Type B pancreatic cell (in vitro differentiated cells): ENCODE measurements at regions not wholly inside any gene's neighbourhood (a gene's known extent, or its start where the extent isn't known, plus 50 kb on each side); places are given as distances from the start of the nearest gene placed in this dataset.

ENCODE experiments used
- DNase-seq: peaks from one replicate; pipeline ENCODE4 v3.0.0; 2021; ENCODE audit warnings: mixed read lengths; ENCODE audit not compliant: unreplicated experiment; ENCODE audit errors: extremely low spot score
- H3K27ac Mint-ChIP-seq: 2 replicates; pipeline ENCODE4 v1.8.0; 2021; ENCODE audit warnings: mild to moderate bottlenecking, mixed read lengths
- H3K27me3 Mint-ChIP-seq: 2 replicates; pipeline ENCODE4 v1.8.0; 2021; ENCODE audit warnings: mixed read lengths
- H3K36me3 Mint-ChIP-seq: 2 replicates; pipeline ENCODE4 v1.8.0; 2021; ENCODE audit warnings: mixed read lengths
- H3K4me1 Mint-ChIP-seq: one replicate; pipeline ENCODE4 v1.8.0; 2021; ENCODE audit warnings: mixed read lengths; ENCODE audit not compliant: unreplicated experiment
- H3K4me3 Mint-ChIP-seq: 2 replicates; pipeline ENCODE4 v1.8.0; 2021; ENCODE audit warnings: mild to moderate bottlenecking, mixed read lengths
- H3K9me3 Mint-ChIP-seq: 2 replicates; pipeline ENCODE4 v1.8.0; 2021; ENCODE audit warnings: mixed read lengths
- TF ChIP-seq, protein P1 (sequence below): fragments of 200-600 bp; sonication (generic); conservative IDR thresholded peaks from 2 replicates; pipeline ENCODE4 v1.5.0; 2021; ENCODE audit warnings: antibody characterized with exemption, mild to moderate bottlenecking

DNA sequence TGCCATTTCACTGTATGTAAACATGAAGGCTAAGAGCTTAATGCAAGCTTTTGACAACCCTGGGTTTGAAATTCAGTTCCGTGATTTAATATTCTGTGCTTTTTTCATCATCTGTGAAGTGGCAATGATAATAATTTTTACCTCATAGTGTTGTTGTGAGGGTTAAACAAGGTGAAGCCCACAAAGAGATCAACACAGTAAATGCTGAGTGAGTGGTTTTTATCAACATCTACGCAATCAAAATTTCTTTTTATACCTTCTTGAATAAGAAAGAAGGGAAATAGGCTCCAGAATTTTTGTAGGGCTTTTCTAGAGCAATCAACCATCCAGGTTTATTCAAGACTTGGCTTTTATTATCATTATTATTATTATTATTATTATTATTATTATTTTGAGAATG lies 490.8 kb downstream of the SOX5 start:
- H3K4me1 Mint-ChIP-seq, result no peaks in the 10 kb centered on the region
- H3K4me3 Mint-ChIP-seq, result no peak overlapping the region
- no peaks in the 10 kb centered on the region for H3K27me3 Mint-ChIP-seq
- TF ChIP-seq, protein P1, sequence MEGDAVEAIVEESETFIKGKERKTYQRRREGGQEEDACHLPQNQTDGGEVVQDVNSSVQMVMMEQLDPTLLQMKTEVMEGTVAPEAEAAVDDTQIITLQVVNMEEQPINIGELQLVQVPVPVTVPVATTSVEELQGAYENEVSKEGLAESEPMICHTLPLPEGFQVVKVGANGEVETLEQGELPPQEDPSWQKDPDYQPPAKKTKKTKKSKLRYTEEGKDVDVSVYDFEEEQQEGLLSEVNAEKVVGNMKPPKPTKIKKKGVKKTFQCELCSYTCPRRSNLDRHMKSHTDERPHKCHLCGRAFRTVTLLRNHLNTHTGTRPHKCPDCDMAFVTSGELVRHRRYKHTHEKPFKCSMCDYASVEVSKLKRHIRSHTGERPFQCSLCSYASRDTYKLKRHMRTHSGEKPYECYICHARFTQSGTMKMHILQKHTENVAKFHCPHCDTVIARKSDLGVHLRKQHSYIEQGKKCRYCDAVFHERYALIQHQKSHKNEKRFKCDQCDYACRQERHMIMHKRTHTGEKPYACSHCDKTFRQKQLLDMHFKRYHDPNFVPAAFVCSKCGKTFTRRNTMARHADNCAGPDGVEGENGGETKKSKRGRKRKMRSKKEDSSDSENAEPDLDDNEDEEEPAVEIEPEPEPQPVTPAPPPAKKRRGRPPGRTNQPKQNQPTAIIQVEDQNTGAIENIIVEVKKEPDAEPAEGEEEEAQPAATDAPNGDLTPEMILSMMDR, result no peak
- no peak for DNase-seq
- no peak overlapping the region for H3K27ac Mint-ChIP-seq
- peaks cover 4% of the 10 kb centered on the region for H3K9me3 Mint-ChIP-seq
- H3K36me3 Mint-ChIP-seq, result peaks cover 12% of the 10 kb centered on the region

DNA sequence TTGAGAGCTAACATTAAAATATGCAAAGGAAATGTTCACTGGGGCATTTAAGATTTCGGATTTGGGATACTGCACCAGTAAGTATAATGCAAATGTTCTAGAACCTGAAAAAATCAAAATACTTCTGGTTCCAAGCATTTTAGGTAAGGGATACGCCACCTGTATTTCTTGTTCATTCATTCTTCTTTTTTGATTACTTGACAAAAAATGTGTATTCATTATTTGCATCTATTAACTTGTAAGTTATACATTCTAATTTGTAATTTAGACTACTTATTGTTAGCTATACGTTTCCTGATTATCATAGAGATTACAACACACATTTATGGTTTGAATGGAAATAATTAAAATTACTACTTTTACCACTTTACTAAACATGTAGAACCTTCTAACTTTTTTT lies 486.9 kb downstream of the SOX5 start:
- TF ChIP-seq, protein P1, result no peak
- H3K27ac Mint-ChIP-seq, result no peak overlapping the region
- no peaks in the 10 kb centered on the region for H3K27me3 Mint-ChIP-seq
- H3K9me3 Mint-ChIP-seq, result peaks cover 12% of the 10 kb centered on the region
- H3K4me1 Mint-ChIP-seq, result no peaks in the 10 kb centered on the region
- no peak for DNase-seq
- H3K4me3 Mint-ChIP-seq, result no peak overlapping the region
- H3K36me3 Mint-ChIP-seq, result peaks cover 19% of the 10 kb centered on the region

DNA sequence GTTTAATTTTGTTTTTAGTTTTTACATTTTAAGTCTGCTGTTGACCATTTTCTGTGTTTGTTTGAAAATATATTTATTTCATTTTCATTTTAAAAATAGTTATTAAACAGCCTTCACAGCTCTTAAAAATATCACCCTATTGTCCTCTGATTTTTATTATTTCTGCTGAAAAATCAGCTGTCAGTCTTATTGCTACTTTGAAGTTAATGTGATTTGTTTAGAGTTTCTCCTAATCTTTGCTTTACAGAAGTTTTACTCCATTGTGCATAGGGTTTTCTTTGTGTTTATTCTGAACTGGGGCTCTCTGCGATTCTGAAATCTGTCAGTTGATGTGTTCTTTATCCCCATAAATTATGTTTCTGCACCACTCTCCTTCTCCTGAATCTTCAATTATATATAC lies 486.3 kb downstream of the SOX5 start:
- TF ChIP-seq, protein P1, result no peak
- DNase-seq, result no peak
- H3K27ac Mint-ChIP-seq, result no peak overlapping the region
- peaks cover 24% of the 10 kb centered on the region for H3K36me3 Mint-ChIP-seq
- H3K4me3 Mint-ChIP-seq, result no peak overlapping the region
- peaks cover 17% of the 10 kb centered on the region for H3K9me3 Mint-ChIP-seq
- H3K27me3 Mint-ChIP-seq, result no peaks in the 10 kb centered on the region
- H3K4me1 Mint-ChIP-seq, result no peaks in the 10 kb centered on the region

DNA sequence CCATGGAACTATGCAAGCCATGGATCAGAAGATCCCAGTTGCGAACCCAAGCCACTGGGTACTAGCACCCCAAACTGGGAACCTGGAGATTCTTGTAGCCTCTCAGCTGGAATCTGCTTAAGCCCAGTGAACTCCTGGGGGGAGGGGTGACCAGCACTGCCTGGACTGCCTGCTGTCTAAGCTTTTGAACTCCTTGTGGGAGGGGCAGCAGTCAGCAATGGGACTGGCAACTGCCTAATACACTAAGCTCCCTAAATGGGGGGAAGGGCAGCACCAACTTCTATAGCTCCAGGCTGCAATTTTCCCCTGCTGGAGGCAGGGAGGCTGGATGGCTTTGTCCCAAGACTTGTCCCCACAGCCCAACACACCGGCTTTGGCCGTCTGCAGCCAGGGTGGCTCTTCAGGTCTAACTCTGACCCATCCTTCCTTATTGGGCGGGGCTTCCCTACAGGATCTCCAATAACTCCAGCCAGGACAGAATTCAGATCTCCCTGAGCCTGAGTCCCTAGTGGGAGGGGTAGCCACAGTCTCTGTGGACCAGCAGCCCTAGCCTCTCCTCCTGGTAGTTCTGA lies 485.1 kb downstream of the SOX5 start:
- TF ChIP-seq, protein P1, result no peak
- Mint-ChIP-seq H3K4me3 (no peak overlapping the region), H3K36me3 (peaks cover 24% of the 10 kb centered on the region), H3K9me3 (peaks cover 17% of the 10 kb centered on the region), H3K27me3 (no peaks in the 10 kb centered on the region), H3K27ac (no peak overlapping the region), H3K4me1 (no peaks in the 10 kb centered on the region)
- DNase-seq, result no peak

DNA sequence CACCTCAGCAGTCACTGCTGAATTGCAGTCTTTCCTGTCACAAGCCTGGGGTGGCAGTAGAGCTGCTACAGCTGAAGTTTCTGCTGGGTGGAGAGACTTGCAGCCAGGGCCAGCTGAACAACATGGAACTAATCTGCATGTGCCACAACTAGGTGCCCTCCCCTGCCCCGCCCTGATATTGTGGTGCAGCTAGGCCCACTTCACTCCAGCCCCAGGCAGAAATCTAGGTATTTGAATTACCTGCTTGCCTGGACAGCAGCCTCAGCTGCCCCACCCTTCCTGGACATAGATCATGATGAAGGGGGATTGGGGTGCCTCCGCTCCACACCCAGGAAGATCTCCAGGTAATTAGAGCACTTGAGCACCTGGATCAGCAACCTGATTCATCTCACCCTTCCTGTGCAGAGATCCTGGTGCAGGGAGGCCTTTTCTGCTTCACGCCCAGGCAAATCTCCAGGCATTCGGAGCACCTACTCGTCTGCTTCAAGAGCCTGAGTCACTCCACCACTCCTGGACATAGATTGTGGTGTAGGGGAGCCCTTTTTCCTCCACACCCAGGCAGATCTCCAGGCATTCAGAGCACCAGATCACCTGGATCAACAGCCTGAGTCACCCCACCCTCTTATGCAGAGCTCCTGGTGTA lies 477.0 kb downstream of the SOX5 start:
- no peak overlapping the region for H3K4me3 Mint-ChIP-seq
- peak overlapping the region; percentile 53 for H3K27ac Mint-ChIP-seq
- H3K36me3 Mint-ChIP-seq, result peaks cover 10% of the 10 kb centered on the region
- no peaks in the 10 kb centered on the region for H3K27me3 Mint-ChIP-seq
- TF ChIP-seq, protein P1, result no peak
- no peaks in the 10 kb centered on the region for H3K4me1 Mint-ChIP-seq
- peaks cover 12% of the 10 kb centered on the region for H3K9me3 Mint-ChIP-seq
- DNase-seq, result no peak
